Kidney epithelial cell (primary cell): ENCODE measurements at regions not wholly inside any gene's neighbourhood (a gene's known extent, or its start where the extent isn't known, plus 50 kb on each side); places are given as distances from the start of the nearest gene placed in this dataset.

Experiments used
- DNase-seq: peaks from one replicate; pipeline ENCODE4 v3.0.0-alpha.2; 2010; ENCODE audit warnings: low read depth
- H3K27me3 ChIP-seq: 2 replicates; pipeline ENCODE4 v1.6.0; 2011; ENCODE audit warnings: low read length; ENCODE audit not compliant: control insufficient read depth, insufficient read depth
- H3K36me3 ChIP-seq: 2 replicates; pipeline ENCODE4 v1.5.1; 2011; ENCODE audit warnings: low read length; ENCODE audit not compliant: control insufficient read depth, insufficient read depth
- H3K4me3 ChIP-seq: 2 replicates; pipeline ENCODE4 v1.5.1; 2011; ENCODE audit warnings: low read depth, mild to moderate bottlenecking, control low read depth, low read length
- CTCF ChIP-seq: IDR thresholded peaks from 2 replicates; pipeline ENCODE4 v1.5.1; 2011; ENCODE audit warnings: mild to moderate bottlenecking, moderate library complexity, low read length, control low read depth, inconsistent platforms; ENCODE audit not compliant: insufficient read depth, poor library complexity, severe bottlenecking

- DNase-seq: no peak
- no peak for TF ChIP-seq CTCF
- Histone ChIP-seq H3K36me3 (no peaks in the 10 kb centered on the region), H3K4me3 (no peak overlapping the region), H3K27me3 (no peaks in the 10 kb centered on the region)
Measured at GRCh38 chrX:113728937-113729336, 854.9 kb upstream of the HTR2C start.

DNA sequence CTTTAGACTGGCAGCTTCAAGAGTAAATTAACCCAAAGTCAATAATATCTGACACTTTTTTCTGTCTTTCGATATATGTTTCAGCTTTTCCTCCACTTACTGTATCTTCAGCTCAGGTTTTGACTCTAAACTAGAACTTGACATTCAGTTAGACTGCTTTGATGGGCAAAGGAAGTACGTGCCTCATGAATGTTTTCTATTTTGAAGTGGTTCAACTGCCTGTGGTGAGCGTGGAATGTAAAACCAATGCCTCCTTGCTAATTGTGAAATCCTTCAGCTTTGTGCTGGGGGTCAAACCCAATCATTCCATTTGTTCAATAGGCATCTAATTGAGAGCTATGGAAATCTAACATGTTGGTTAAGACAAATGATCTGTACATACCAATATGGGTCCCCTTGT, 857.0 kb upstream of the HTR2C start:
- H3K4me3 ChIP-seq: no peak overlapping the region
- no peak for TF ChIP-seq CTCF
- no peak for DNase-seq

GRCh38 chrX:113726466-113726865, 857.4 kb upstream of the HTR2C start:
- Histone ChIP-seq H3K27me3 (no peaks in the 10 kb centered on the region), H3K36me3 (no peaks in the 10 kb centered on the region), H3K4me3 (no peak overlapping the region)
- no peak for DNase-seq
- no peak for TF ChIP-seq CTCF

More for the DNA sequence above, 857.0 kb upstream of the HTR2C start:
- Histone ChIP-seq H3K36me3 (no peaks in the 10 kb centered on the region), H3K27me3 (no peaks in the 10 kb centered on the region)

DNA sequence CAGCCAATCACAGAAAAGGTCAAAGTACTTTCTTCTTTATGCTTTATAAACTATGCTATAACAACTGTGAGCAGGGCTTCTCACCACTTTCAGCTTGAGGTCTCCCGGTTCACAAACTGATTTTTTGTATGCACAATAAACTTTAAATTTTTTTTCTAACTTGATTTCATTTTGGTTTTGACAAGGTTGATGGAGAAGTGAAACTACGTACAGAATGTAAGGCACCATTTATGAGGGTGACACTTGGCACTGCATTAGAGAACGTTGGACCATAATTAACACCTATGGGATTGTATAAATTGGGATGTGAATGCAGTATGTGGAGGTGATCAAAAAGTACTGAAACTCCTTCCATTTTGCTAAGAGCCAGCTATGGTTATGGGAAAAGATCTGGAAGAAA, 857.9 kb upstream of the HTR2C start:
- DNase-seq: no peak
- H3K27me3 ChIP-seq: no peaks in the 10 kb centered on the region
- no peak overlapping the region for H3K4me3 ChIP-seq
- H3K36me3 ChIP-seq: no peaks in the 10 kb centered on the region
- TF ChIP-seq CTCF: no peak

GRCh38 chrX:113699939-113700338, 859.3 kb upstream of the AMOT start:
- Histone ChIP-seq H3K27me3 (peaks cover 5% of the 10 kb centered on the region), H3K36me3 (no peaks in the 10 kb centered on the region), H3K4me3 (no peak overlapping the region)
- no peak for DNase-seq
- no peak for TF ChIP-seq CTCF

- no peak for TF ChIP-seq CTCF
- H3K27me3 ChIP-seq: no peaks in the 10 kb centered on the region
- no peaks in the 10 kb centered on the region for H3K36me3 ChIP-seq
- H3K4me3 ChIP-seq: no peak overlapping the region
- DNase-seq: no peak
Measured at GRCh38 chrX:113675278-113675677, 834.6 kb upstream of the AMOT start.
